ENCODE measurements at regions not wholly inside any gene's neighbourhood (a gene's known extent, or its start where the extent isn't known, plus 50 kb on each side); places are given as distances from the start of the nearest gene placed in this dataset.
"Not testable (repeated sequence)": the region's sequence is repeated elsewhere in the genome, so short reads cannot be mapped to it uniquely, and the experiment has no call there.

- not testable (repeated sequence) for DNase-seq (ENCODE audit: low spot score)
Measured at GRCh38 chr15:20624085-20624484, 82.5 kb upstream of the GOLGA6L6 start.

- not testable (repeated sequence) for DNase-seq (ENCODE audit: low spot score)
Measured at GRCh38 chr15:20622117-20622516, 80.5 kb upstream of the GOLGA6L6 start.

GRCh38 chr15:20614549-20614948 is 72.9 kb upstream of the GOLGA6L6 start:
- not testable (repeated sequence) for DNase-seq (ENCODE audit: low spot score)

GRCh38 chr15:20612796-20613195 is 71.2 kb upstream of the GOLGA6L6 start:
- not testable (repeated sequence) for DNase-seq (ENCODE audit: low spot score)

- not testable (repeated sequence) for DNase-seq (ENCODE audit: low spot score)
Measured at GRCh38 chr15:20612356-20612755, 70.8 kb upstream of the GOLGA6L6 start.

- not testable (repeated sequence) for DNase-seq (ENCODE audit: low spot score)
Measured at GRCh38 chr15:20611667-20612290, 70.2 kb upstream of the GOLGA6L6 start.

- DNase-seq (ENCODE audit: low spot score), result not testable (repeated sequence)
Measured at GRCh38 chr15:20608179-20608578, 66.6 kb upstream of the GOLGA6L6 start.

- not testable (repeated sequence) for DNase-seq (ENCODE audit: low spot score)
Measured at GRCh38 chr15:20597245-20597644, 55.6 kb upstream of the GOLGA6L6 start.

GRCh38 chr15:20594219-20594618 is 52.6 kb upstream of the GOLGA6L6 start:
- DNase-seq (ENCODE audit: low spot score), result not testable (repeated sequence)

- not testable (repeated sequence) for DNase-seq (ENCODE audit: low spot score)
Measured at GRCh38 chr15:20591936-20592335, 50.3 kb upstream of the GOLGA6L6 start.
